ENCODE measurements at regions not wholly inside any gene's neighbourhood (a gene's known extent, or its start where the extent isn't known, plus 50 kb on each side); places are given as distances from the start of the nearest gene placed in this dataset.

DNA sequence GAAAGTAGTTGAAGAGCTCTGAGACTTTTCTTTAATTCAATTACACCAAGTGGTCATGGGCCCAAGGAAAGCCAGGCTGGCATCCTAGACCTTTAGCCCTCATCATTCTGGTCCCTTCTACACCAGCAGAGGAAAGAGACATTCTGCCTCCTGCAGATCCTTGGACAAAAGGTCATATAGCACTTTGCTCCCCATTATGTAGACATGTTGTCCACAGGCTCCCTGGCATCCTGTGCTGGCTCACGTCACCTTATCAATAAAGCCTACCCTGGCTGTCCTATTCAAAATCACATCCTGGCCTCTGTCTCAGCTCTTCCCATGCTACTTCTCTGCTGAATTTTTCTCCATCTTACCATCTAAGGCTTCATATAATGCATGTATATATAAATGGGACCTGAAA, 61.6 kb upstream of the MAF start:
- no peak for DNase-seq (ENCODE audit: low read depth, low spot score)

- DNase-seq (ENCODE audit: low read depth, low spot score): no peak
Measured at GRCh38 chr16:79661578-79661977, 61.0 kb upstream of the MAF start.

GRCh38 chr16:79659344-79659743, 58.8 kb upstream of the MAF start:
- no peak for DNase-seq (ENCODE audit: low read depth, low spot score)

DNA sequence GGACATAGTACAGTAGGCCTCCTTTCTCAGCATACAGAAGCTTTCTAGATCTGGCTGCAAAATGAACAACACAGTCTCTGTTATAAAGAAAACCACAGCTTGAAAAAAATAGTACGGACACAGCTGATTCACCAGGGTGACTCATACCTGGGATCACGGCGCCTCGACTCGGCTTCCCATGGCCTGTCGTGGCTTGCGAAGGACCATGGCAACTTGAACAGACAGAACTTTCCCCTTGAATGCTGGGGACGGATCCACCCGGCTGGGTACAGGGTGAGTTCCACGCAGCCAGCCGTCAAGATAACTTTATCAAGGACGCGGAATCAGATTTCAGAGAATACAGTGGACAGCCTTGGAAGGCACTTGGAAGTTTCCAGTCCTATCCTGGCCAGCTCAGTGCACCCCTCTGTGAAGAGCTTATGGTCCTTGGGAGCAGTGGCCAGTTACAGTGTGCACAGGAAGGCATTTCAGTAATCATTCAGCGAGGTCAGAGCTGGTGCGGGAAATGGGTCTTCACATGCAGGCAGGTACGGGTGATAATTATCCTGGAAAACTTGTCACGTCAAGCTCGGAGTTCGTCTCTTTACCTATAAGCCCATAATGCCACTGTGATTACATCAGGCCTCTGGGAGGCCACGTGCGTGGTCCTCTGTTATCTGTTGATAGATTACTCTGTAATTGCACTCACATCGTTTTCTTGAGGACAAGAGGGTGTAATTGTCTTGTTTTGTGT, 57.9 kb upstream of the MAF start:
- no peak for DNase-seq (ENCODE audit: low read depth, low spot score)

DNA sequence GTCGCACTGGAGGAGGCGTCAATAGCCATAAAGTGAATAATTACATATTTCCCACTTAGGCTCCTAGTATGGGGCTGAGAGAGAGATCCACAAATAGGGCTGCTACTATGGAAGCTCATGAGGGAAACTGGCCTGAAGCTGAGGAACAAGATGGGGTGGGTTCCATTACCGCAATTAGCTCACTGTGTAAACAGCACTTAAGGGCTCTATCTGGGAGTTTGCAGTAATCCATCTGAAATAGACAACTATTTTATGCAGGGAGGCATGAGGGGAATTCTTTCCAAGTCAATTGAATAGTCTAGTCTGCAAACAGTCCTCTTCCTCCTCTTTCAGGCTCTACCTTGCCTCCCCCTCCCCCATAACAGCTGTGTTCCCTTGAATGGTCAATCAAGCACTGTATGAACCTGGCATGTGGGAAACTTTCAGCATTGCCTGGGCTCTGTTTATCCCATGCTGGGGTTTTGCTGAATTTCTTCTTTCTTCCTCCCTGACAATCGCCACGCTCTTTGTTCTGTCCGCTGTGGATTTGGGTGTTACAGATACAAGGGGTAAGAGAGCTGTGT, 56.1 kb upstream of the MAF start:
- no peak for DNase-seq (ENCODE audit: low read depth, low spot score)

- DNase-seq (ENCODE audit: low read depth, low spot score): no peak
Measured at GRCh38 chr16:79653373-79653891, 52.9 kb upstream of the MAF start.

DNA sequence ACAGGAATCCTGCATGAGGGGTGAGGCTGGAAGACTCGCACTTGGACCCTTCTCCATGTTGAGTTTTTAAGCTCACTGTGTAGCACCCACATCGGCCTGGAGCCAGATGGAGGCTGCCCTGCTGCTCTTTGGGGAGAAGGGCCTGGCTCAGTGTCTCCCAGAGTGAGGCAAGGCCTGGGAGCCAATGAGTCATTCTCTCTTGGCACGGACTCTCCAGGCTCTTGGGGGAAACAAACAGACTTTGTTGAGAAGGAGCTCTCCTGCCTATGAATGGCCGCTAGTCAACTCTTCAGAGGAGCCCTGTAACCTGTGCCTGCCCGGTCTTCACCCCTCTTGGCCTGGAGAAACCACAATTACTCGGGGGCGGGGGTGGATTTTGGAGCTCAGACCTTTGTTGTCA, 50.8 kb upstream of the MAF start:
- no peak for DNase-seq (ENCODE audit: low read depth, low spot score)

Data from iPS DF 19.7 (cell line).